ENCODE measurements at regions not wholly inside any gene's neighbourhood (a gene's known extent, or its start where the extent isn't known, plus 50 kb on each side); places are given as distances from the start of the nearest gene placed in this dataset.

- TF ChIP-seq CTCF (IDR thresholded peaks at IDR 0.05; ENCODE audit: low read depth, low read length, poor library complexity, severe bottlenecking) (no peak), EZH2phosphoT487 (IDR thresholded peaks at IDR 0.05; ENCODE audit: borderline replicate concordance, low read length) (no peak)
Measured at GRCh38 chr7:156050636-156051569, 238.6 kb upstream of the SHH start.

Data from DOHH2 (cell line).